ENCODE measurements at regions not wholly inside any gene's neighbourhood (a gene's known extent, or its start where the extent isn't known, plus 50 kb on each side); places are given as distances from the start of the nearest gene placed in this dataset.
A peak's percentile ranks its signal among the peaks of the same experiment; 100 is the strongest.

DNA sequence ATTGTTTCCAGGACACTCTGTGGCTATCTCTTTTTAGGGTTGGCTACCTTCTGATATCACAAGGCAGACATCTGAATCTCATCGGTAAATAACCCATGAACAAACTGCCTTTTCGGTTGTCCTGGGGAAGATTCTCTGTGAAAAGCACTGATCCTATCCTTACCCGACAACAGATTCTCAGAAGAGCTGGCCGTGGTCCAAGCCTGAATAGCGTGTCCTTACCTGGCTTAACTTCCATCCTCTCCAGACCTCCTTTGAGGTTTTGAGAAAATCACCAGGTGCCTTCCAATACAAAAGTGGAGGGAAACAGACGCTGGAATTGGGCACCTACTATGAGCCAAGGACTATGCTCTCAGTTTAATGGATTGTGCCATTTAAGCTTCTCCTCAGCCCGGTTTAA lies 87.4 kb upstream of the ARHGEF3 start:
- DNase-seq, result no peak

- no peak for DNase-seq
Observed at GRCh38 chr3:56887402-56888025, 85.8 kb upstream of the ARHGEF3 start.

- no peak for DNase-seq
Observed at GRCh38 chr3:56886314-56886713, 84.6 kb upstream of the ARHGEF3 start.

- no peak for DNase-seq
Observed at GRCh38 chr3:56885879-56886278, 84.1 kb upstream of the ARHGEF3 start.

- DNase-seq, result no peak
Observed at GRCh38 chr3:56885453-56885852, 83.7 kb upstream of the ARHGEF3 start.

GRCh38 chr3:56884387-56884786 lies 82.6 kb upstream of the ARHGEF3 start:
- no peak for DNase-seq

GRCh38 chr3:56883828-56884227 lies 82.1 kb upstream of the ARHGEF3 start:
- DNase-seq, result no peak

GRCh38 chr3:56882896-56883295 lies 81.1 kb upstream of the ARHGEF3 start:
- DNase-seq, result no peak

- no peak for DNase-seq
Observed at GRCh38 chr3:56881841-56882240, 80.1 kb upstream of the ARHGEF3 start.

DNA sequence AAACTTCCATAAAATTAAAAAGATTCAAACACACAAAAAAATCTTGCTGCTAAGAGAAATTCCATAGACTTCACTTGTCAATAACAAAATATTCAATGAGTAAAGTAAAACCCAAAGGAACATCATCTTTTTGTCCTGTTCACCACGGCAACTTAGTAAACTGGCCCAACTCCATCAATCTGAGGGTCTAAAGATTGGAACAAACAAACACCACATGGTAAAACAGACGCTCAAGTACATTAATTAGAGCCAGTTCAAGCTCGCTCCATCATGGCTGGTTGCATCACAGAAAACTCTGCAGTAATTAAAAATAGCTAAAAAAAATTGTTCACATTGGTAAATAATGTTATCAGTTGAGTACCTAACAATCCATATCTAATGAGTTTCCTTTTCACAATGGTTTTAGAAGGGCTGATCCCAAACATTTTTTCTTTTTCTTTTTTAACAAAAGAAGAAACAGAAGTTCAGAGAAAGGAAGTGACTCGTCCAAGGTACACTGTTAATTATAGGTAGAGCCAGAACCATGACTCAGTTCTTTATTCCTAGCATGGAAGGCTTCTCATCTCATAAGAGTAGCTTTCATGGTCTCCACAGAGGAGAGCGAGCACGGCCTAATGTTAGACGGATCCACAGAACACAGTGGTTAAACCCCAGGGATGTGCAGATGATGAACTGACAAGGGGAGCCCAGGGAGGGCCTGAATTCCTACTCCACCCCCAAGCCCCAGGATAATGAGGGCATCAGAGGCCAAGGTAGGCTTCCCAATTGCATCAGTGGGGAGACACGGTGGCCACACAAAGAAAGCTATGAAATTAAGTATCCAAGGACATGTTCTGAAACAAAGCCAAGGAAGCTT lies 79.2 kb upstream of the ARHGEF3 start:
- no peak for DNase-seq

- no peak for DNase-seq
Observed at GRCh38 chr3:56879436-56880215, 77.9 kb upstream of the ARHGEF3 start.

DNA sequence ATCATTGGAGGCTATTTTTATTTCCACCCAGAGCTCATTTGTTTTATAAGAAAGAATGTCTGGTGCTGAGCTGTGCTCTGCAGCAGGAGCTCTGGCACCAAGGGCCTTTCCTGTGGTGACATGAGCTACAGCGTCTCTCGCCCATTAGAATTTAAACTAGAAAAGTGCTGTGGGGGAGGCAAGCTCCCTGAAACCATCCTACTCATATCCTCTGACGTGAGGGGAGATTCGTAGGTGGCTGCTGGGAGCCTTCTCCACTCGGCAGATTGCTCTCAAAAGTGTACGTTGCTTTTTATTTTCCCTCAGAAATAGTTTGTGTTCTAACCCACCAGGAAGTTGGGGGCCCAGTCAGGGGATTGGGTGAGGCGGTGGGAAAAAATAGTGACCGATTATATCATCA lies 76.3 kb upstream of the ARHGEF3 start:
- no peak for DNase-seq

DNA sequence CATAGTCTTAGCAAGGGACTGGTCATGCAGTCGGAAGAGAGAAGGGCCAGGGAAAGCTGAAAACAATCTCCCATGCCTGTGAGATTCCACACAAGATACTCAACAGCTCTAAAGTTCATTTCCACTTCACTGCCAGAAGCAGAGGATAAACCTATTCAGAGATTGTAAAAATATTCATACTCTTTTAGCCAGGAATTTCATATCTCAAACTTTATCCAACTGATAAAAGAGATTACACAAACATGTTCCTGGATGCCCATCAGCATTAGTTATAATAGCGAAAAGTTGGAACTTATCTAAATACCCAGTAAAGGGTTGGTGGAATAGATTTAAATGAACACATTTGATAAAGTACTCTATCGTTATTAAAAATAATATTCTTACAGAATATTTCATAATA lies 75.2 kb upstream of the ARHGEF3 start:
- no peak for DNase-seq

DNA sequence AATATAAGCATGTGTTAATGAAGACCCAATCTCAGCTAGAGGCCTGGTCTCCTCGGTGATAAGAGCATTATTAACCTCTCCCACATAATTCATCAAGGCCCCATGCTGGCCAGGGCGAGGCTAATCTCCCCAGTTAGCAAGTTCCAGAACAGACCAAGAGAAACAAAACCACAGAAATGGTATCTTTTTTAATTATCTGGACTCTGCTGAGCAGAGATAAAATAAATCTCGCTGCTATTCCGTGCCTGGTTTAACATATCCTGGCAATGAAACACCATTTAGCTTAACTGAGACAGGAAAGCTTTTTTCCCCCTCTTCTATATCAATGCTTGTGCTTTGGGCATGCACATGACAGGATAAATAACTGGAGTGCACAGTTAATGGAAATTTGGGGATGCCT lies 72.5 kb upstream of the ARHGEF3 start:
- DNase-seq, result no peak

DNA sequence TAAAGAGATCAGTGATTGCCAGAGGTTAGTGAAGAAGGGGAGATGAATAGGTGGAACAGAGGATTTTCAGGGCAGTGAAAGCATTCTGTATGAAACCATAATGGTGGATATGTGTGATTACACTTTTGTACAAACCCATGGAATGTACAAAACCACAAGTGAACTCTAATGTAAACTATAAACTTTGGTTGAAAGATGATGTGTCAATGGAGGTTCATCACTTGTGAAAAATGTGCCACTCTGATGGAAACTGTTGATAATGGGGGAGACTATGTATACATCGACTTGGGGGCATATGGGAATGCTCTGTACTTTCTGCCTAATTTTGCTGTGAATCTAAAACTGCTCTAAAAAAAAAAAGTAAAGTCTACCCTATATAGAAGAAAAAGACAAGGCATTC lies 68.7 kb upstream of the ARHGEF3 start:
- no peak for DNase-seq

DNA sequence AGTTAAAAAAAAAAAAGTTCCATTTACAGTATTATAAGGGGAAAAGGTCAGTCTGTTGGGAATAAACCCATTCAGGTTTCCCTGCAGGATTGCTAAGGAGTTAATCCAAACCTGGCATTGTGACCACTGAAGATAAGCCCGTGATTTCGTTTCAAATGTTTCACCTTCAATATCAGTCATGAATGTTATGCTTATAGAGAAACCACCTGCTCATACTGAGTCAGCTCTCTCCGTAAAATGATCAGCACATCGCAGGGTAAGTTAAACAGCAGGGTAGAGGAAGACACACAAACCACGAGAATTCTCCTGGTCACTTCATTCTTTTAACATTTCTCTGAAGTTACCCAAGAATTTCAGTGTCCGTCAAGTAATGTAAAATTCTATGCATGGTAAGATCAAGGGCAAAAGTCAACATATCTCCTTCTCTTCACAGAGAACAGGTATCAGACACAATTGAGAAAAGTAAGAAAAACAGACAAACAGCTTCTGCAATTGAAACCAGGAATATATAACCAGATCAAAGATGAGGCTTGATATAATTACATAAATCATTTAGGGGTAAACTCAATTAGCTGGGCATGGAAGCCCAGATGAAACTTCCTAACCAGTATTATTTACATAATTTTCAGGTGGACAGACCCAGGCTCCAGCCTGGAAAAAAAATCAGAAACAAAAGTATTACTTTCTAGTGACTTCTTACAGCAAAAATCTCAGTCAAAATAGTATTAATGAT lies 67.6 kb upstream of the ARHGEF3 start:
- no peak for DNase-seq

GRCh38 chr3:56868706-56869105 lies 67.0 kb upstream of the ARHGEF3 start:
- DNase-seq, result peak; percentile 25

GRCh38 chr3:56867671-56868070 lies 65.9 kb upstream of the ARHGEF3 start:
- no peak for DNase-seq

GRCh38 chr3:56864918-56865524 lies 63.3 kb upstream of the ARHGEF3 start:
- no peak for DNase-seq

DNA sequence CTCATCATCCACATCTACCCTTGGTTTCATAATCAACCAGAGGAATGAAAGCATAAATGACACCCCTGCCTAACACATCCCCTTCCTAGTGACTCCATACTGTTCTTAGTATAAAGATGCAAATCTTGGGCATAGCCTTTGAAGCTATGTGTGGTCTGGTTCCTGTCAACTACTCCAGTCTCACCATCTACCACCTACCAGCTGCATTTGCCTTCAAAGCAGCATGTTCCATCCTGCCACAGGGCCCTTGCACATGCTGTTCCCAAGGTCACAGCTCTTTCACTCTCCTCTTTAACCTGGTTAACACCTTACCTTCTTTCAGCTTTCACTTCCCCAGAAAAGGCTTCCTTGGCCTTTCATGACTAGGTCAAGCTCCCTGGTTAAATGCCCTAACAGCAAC lies 62.3 kb upstream of the ARHGEF3 start:
- no peak for DNase-seq

DNA sequence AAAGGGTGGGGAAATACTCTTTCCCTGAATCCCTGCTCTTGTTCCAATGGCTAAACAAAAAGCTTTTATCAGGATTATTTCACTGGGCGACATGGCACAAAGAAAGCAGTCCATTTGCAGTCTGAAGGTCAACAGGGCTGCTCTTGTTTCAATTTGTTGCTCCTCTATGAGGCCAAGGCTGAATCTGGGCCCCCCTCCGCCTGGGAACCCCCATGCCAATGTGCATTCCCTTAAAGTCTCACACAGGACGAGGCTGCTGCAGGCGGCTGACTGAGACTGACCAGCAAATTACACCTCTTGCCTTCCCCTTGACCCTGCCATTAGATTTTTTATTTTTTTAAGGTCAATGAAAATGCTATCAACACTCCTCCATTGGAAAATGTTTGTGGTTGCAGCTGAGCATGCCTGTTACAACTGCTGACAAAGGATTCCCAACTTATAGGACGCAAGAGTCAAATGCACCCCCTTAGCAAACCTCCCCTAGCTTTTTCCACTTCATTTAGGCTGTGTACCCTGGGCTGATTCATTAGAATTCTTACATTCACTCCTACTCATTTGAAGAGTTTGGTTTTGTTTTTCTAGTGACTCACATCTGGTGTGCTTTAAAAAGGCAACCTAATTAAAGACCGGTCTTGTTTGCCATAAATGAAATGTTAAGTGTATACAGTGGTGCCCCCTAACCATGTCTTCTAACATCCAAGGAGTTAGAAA lies 60.8 kb upstream of the ARHGEF3 start:
- no peak for DNase-seq

- DNase-seq, result no peak
Observed at GRCh38 chr3:56861511-56861910, 59.8 kb upstream of the ARHGEF3 start.

Measured in retina (tissue), 1 donor.